Activated effector memory CD4-positive, alpha-beta T cell treated with anti-CD3 and anti-CD28 coated beads, Interleukin-2, amount 50 U/mL, for 16 hours (primary cell): ENCODE measurements at regions not wholly inside any gene's neighbourhood (a gene's known extent, or its start where the extent isn't known, plus 50 kb on each side); places are given as distances from the start of the nearest gene placed in this dataset.
"Not testable (repeated sequence)": the region's sequence is repeated elsewhere in the genome, so short reads cannot be mapped to it uniquely, and the experiment has no call there.

Experiments used
- DNase-seq: peaks from one replicate; pipeline ENCODE4 v3.0.0-alpha.2; 2020

- no peak for DNase-seq
Measured at GRCh38 chr17:72565758-72566157, 444.9 kb downstream of the SOX9 start.

- no peak for DNase-seq
Measured at GRCh38 chr17:72566671-72567484, 446.1 kb downstream of the SOX9 start.

DNA sequence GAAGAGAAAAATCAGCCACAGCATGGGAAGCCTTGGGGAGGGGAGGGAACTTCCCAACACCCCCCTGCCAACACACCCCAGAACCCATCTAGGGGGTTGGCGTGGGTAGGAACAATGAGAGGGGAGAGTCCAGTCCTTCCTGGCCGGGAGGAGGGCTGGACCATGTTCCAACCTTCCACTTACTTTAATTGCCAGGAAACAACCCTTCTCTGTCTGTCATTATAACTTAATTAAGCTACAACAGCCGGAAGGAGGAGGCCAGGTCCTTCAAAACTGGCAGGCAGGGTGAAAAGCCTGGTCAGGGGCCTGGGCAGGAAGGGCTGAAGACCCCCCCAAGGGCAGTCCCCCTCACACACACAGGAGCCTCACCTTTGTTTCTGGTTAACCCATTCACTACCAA lies 447.0 kb downstream of the SOX9 start:
- no peak for DNase-seq

DNA sequence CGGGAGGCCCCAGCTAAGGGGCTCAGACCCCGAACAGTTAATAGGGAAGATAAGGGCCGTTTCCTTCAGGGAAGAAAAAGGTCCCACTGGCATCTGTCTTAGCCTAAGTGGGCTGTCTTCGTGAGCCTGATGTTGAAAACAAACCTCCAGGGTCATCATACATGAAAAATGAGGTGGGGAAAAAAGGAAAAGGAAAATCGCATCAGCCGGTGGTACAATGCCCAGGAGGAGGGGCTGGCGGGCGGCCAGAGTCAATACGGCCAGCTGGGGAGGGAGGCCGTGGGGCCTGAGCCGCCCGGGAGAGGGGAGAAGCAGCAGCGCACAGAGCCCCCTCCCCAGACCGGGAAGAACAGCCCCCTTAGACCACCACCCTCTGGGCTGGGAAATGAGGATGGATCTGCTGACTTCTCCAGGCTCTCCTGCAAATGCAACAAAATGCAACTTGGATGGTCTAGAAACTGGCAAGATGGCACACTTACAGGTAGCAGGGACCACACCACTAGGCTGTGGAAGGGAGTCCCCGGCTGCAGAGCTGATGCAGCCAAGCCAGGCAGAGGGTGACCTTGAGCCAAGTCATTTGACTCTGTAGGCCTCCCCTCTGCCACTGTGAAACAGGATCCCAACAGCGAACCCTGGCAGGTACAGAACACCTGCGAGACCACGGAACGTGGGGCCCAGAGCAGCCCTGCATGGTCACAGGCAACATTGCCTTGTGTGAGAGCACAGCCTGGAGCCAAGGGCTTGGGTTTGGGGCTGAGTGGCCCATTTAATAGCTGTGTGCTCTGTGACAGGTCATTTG lies 448.5 kb downstream of the SOX9 start:
- no peak for DNase-seq

GRCh38 chr17:72571813-72572396 lies 451.1 kb downstream of the SOX9 start:
- DNase-seq, result no peak

DNA sequence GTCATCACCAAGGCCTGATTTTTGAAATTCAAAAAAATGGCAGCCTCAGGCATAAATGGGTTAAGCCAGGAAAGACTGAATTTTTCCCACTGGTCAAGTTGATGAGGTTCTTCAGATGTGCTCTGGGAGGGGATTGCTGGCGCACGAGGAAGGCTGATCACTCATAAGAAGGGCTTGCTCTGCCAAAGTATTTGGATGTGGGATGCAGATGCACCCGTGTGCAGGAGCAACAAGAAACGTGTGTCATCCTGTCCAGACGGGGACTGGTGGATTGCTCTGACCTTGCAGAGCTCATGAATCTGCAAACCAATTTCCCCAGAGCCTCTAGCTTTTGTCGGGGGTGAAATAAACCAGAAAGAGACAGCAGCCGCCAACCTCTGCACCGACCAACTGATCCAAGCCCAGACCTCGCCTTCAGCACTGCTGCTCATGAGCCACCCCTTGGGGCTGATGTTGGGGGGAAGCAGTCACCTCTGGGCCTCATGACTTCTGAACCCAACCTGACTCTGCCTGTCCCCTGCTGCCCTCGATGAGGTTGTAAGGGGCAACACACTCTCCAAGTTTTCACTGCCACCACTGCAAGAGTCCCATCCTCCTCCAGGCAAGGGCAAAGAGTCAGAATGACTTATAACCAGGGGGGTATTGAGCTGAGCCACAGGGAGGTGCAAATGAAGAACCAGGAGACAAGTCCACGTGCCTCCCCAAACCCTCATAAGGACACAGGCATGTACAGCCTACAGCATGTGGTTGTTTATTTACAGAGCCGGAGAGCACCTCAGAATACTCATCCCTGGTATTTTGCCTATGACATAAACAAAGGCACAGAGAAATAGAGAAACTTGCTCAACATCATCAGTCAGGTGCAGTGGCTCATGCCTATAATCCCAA lies 452.0 kb downstream of the SOX9 start:
- DNase-seq, result no peak

- not testable (repeated sequence) for DNase-seq
Measured at GRCh38 chr17:72573492-72573801, 452.6 kb downstream of the SOX9 start.

DNA sequence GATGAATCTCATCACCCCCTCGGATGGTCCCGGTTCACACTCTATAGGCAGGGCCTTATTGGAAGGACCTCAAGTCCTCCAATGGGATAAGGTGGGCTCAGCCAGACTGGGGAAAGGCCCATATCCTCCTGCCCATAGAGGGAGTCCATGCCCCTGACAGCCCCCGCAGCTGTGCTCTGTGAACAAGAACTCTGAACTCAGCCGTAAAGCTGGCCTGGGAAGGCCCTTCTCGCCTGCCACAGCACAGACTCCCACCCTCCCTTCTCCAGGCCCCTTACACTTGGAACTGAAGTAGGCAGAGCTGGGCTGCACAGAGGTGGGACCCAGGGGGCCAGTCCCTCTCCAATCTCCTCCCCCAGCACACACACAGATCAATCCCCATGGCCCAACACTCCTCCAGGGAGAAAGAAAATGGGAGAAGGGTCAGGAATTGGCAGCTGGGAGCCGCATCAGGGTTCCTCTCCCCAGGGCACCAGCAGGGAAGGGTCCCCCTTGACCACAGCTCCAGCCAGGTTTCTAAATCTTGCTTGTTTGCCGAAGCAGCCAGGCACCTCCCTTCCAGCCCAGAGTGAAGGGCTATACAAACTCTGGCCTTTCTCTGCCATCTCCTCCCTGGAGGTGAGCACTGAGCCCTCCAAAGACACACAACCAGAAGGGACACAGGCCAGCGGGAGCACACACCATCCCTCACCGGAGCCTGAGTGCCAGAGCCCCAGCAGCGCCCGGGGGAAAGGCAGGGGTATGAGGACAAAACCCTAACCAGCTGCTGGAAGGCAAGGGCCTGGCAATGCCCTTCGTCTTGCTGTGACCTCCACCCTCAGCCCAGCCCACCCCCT lies 454.1 kb downstream of the SOX9 start:
- DNase-seq, result no peak

DNA sequence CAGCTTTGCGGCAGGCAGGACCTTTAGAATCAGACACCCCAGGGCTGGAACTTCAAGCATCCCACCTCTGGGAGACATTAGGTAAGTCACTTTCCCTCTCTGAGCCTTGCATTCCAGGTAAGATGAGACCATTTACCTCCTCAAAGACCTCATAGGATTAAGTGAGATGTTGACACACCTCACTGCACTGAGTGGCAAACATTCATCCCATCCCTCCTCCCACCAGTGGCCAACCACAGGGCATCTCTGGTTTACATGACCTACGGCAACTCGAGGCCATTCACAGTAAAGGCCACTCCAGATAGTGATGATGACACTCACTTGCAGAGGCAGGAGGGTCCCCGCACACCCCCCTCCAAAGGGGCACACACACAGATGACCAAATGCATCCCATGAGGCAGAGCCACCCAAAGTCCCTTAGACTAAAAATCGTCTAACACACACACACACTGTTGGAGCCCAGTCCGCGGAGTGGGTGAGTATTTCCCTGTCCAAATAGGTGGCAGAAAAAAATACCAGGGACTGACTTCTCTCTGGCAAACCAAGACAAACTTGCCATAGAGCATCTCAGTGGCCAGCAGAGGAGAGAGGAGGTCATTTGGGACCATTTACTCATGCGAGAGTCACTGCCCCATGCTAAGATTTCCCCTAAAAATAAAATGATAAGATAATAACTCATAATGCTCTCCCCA lies 454.9 kb downstream of the SOX9 start:
- no peak for DNase-seq

DNA sequence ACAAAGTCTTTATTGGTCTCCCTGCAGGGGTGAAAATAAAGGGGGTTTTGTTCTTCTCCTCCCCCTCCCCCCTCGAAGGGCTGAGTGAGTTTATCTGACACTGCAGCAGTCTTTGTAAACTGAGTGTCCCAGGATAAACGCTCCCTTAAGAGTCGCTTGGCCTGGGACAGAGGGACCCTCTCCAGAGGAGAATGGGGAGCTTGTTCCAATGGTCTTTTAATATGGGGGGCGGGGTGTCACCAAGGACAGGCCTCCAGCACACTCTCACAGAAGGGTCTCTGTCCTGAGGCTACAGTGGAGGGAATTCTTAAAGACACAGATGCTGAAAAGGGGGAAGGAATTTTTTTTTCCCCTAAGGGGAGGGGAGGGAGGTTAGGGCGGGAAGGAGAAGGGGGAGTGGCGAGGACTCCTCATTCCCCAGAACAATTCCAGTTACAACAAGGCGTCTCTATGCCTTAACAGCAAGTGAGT lies 455.5 kb downstream of the SOX9 start:
- DNase-seq, result no peak

DNA sequence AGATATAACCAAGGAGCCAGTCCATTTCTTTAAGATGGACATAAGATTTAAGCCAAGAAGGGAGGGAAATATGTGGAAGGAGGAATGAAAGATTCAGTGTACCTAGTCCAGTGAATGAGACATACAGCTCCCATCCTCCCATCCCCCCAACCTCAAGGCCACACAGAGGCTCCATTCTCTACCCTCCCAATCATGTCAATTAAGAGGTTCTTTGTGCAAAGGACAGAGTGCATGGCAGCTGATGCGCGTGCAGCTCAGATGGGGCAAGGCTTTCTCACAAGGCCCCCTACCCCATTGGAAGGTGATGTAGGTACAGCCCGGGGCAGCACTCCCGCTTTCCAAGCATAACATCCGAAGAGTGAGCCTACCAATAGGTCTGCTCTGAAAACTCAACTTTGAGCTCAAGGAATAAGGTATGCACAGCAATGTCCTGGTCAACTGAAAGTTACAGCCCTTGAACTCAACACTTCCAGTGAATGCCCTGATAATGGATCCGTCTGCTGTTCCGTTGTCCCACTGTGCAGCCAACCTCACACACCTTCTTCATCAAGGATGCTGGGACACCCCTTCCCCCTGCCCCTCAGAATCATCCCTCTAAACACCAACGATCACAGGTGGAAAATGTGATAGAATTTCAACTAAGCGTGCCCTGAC lies 458.1 kb downstream of the SOX9 start:
- no peak for DNase-seq

- DNase-seq, result no peak
Measured at GRCh38 chr17:72579990-72580320, 459.1 kb downstream of the SOX9 start.

GRCh38 chr17:72580321-72581127 lies 459.7 kb downstream of the SOX9 start:
- no peak for DNase-seq

DNA sequence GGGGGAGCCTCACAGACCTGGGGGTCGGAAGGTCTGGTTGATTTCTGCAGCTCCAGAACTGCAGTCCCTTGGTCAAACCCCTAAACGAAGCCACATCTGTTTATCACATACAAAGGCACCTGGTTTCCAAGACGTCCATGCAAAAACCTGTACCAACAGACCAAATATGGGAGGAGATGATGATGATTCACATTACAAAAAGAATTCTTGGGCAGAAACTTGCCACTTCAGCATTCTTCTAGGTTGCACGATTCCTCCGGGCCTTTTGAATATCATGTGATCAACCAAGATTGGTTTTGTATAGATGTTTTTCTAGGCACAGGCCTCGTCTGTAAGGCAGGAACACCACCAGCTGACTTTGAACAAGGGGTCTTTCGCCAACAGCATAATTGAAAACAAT lies 466.3 kb downstream of the SOX9 start:
- DNase-seq, result no peak

GRCh38 chr17:72587773-72588511 lies 467.1 kb downstream of the SOX9 start:
- no peak for DNase-seq

- no peak for DNase-seq
Measured at GRCh38 chr17:72588561-72588960, 467.7 kb downstream of the SOX9 start.

GRCh38 chr17:72588961-72589360 lies 468.1 kb downstream of the SOX9 start:
- DNase-seq, result peak; percentile 73

DNA sequence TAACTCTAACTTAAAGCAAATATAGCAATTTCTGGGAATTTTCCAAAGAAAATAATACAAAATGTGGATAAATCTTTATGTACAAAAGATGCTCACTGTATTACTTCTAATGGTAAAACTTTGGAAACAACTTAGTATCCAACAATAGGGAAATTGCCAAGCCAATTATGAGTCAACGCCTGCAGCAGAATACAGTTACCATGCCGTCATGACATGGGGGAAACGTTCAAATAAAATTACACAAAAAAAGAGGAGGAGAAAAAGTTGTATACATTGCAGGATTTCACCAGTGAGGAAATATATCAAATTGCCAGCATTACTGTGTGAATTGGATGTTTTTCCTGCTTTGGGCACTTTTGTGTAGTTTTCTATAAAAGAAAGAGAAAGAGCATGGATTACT lies 469.6 kb downstream of the SOX9 start:
- no peak for DNase-seq

- no peak for DNase-seq
Measured at GRCh38 chr17:72590882-72591281, 470.1 kb downstream of the SOX9 start.
